HepG2 (cell line): ENCODE measurements at regions not wholly inside any gene's neighbourhood (a gene's known extent, or its start where the extent isn't known, plus 50 kb on each side); places are given as distances from the start of the nearest gene placed in this dataset.

Experiments
- ATAC-seq: fragments of 200-7000 bp; cut with Tn5 transposase; 3 replicates; pipeline ENCODE4 v1.9.1; 2020; ENCODE audit warnings: mild to moderate bottlenecking, moderate library complexity
- BruUV-seq: library from RNA; stranded (reverse); fragments of 400-500 nt; replicated peaks from 2 replicates; lab custom pipeline; 2021; lab: Mats Ljungman, UMichigan
- CTCF ChIA-PET: fragments of 300-600 bp; formaldehyde crosslinking; extraction: SDS; loops from one replicate; lab custom pipeline; 2021; ENCODE audit warnings: low total read pairs, inconsistent platforms, low intra/inter-chr PET ratio; lab: Yijun Ruan, JAX
- POLR2A ChIA-PET: fragments of 350-600 bp; sonication (Branson Sonifier 250); formaldehyde crosslinking; loops from one replicate; lab custom pipeline; 2020; ENCODE audit warnings: antibody characterized with exemption, inconsistent platforms; lab: Yijun Ruan, JAX
- DNase-seq: peaks from one replicate; pipeline ENCODE4 v3.0.0-alpha.2; 2015; ENCODE audit warnings: low spot score
- FAIRE-seq: peaks from 3 replicates; lab custom pipeline; 2011; peaks lifted over from hg19 to GRCh38; lab: Jason Lieb, UNC
- H2AFZ ChIP-seq: one replicate; pipeline ENCODE4 v1.6.1; 2011; ENCODE audit warnings: low read length, inconsistent platforms
- H3K27ac ChIP-seq: fragments of 300-600 bp; 3 replicates; pipeline ENCODE4 v1.8.0; 2011; ENCODE audit warnings: mixed run types, mild to moderate bottlenecking, mixed read lengths, low read length, inconsistent platforms; ENCODE audit not compliant: insufficient read depth; ENCODE audit errors: extremely low read length
- H3K27me3 ChIP-seq, 2 experiments: fragments of 200-600 bp in 1 of 2; 2 replicates in 1 of 2; 3 replicates in 1 of 2; pipeline versions ENCODE4 v1.6.0 to v1.8.0; 2011; ENCODE audit warnings: low read length in 2 of 2, mild to moderate bottlenecking in 2 of 2, moderate library complexity in 2 of 2, inconsistent platforms in 1 of 2; ENCODE audit not compliant: insufficient read depth in 2 of 2, control insufficient read depth in 1 of 2
- H3K36me3 ChIP-seq, 2 experiments: fragments of 200-600 bp in 1 of 2; replicated peaks in 1 of 2; 2 replicates in 1 of 2; 3 replicates in 1 of 2; pipeline versions ENCODE4 v1.5.1 to v1.8.0; 2011; ENCODE audit warnings: low read length in 2 of 2, inconsistent platforms in 1 of 2; ENCODE audit not compliant: insufficient read depth in 2 of 2, control insufficient read depth in 1 of 2
- H3K4me1 ChIP-seq: 2 replicates; pipeline ENCODE4 v1.5.1; 2012; ENCODE audit warnings: low read length, inconsistent platforms; ENCODE audit not compliant: insufficient read depth
- H3K4me2 ChIP-seq: 2 replicates; pipeline ENCODE4 v1.6.0; 2011; ENCODE audit warnings: low read depth, low read length, inconsistent platforms
- H3K4me3 ChIP-seq, 3 experiments: fragments of 200-600 bp in 1 of 3; sonication (generic), shearing (Covaris generic) in 1 of 3; replicated peaks in 1 of 3; 2 replicates each; pipeline ENCODE4 v1.5.1; 2011 to 2016; ENCODE audit warnings: low read length in 3 of 3, inconsistent platforms in 2 of 3, low read depth in 2 of 3, mild to moderate bottlenecking in 2 of 3, control low read depth in 1 of 3, mixed read lengths in 1 of 3; ENCODE audit not compliant: insufficient read depth in 1 of 3
- H3K79me2 ChIP-seq: one replicate; pipeline ENCODE4 v1.6.1; 2011; ENCODE audit warnings: low read length, inconsistent platforms; ENCODE audit not compliant: insufficient read depth
- H3K9ac ChIP-seq: 2 replicates; pipeline ENCODE4 v1.6.0; 2011; ENCODE audit warnings: mild to moderate bottlenecking, low read depth, low read length, inconsistent platforms; ENCODE audit not compliant: insufficient read depth
- H3K9me3 ChIP-seq: 2 replicates; pipeline ENCODE4 v1.5.1; 2012; ENCODE audit warnings: mild to moderate bottlenecking, low read length
- H4K20me1 ChIP-seq: 2 replicates; pipeline ENCODE4 v1.6.0; 2011; ENCODE audit warnings: inconsistent platforms, mild to moderate bottlenecking, low read length, moderate library complexity; ENCODE audit not compliant: insufficient read depth
- DNMT3B ChIP-seq: conservative IDR thresholded peaks from 2 replicates; pipeline ENCODE4 v1.6.1; 2016; ENCODE audit warnings: missing biosample characterization, control low read depth
- HNF4A ChIP-seq: sonication (generic); formaldehyde crosslinking; IDR thresholded peaks from 2 replicates; pipeline ENCODE4 v1.4.0; 2020; ENCODE audit warnings: missing genetic modification reagents
- SETDB1 ChIP-seq: sonication (generic); formaldehyde crosslinking; IDR thresholded peaks from 2 replicates; pipeline ENCODE4 v1.5.1; 2020; ENCODE audit warnings: missing genetic modification reagents, mild to moderate bottlenecking, borderline replicate concordance
- TCF7L2 ChIP-seq: IDR thresholded peaks from 2 replicates; pipeline ENCODE4 v1.6.1; 2011; ENCODE audit warnings: mild to moderate bottlenecking, low read depth, low read length, moderate library complexity
- TFDP2 ChIP-seq: sonication (generic); formaldehyde crosslinking; IDR thresholded peaks from 2 replicates; pipeline ENCODE4 v1.4.0; 2020; ENCODE audit warnings: missing genetic modification reagents
- WIZ ChIP-seq: sonication (generic); formaldehyde crosslinking; IDR thresholded peaks from 2 replicates; pipeline ENCODE4 v1.5.1; 2020; ENCODE audit warnings: mild to moderate bottlenecking, missing genetic modification reagents
- ZNF124 ChIP-seq: sonication (generic); formaldehyde crosslinking; IDR thresholded peaks from 2 replicates; pipeline ENCODE4 v1.4.0; 2020; ENCODE audit warnings: missing genetic modification reagents
- ZNF232 ChIP-seq: sonication (generic); formaldehyde crosslinking; IDR thresholded peaks from 2 replicates; pipeline ENCODE4 v1.4.0; 2020; ENCODE audit warnings: missing genetic modification reagents, borderline replicate concordance
- ZNF235 ChIP-seq: sonication (generic); formaldehyde crosslinking; IDR thresholded peaks from 2 replicates; pipeline ENCODE4 v1.8.1; 2023; ENCODE audit warnings: mild to moderate bottlenecking, missing genetic modification reagents, borderline replicate concordance
- WGBS: methylation state at CpG from one replicate; pipeline ENCODE4 v1.1.6; 2017; ENCODE audit warnings: low lambda C conversion rate; 5-methylcytosine and 5-hydroxymethylcytosine counted together
- in situ Hi-C: cut with HindIII; loops from 2 replicates; pipeline ENCODE4 v1.10.0; 2017; ENCODE audit warnings: low pct_unique_long_range_greater_than_20kb; ENCODE audit not compliant: extremely low pct_ligation_motif_present
- intact Hi-C: fragments of 100-400 bp; cut with micrococcal nuclease; formaldehyde crosslinking; loops from one replicate; pipeline ENCODE4 v1.10.0; 2022; ENCODE audit not compliant: unreplicated experiment
- TF ChIP-seq, protein P1 (sequence below): sonication (generic); formaldehyde crosslinking; IDR thresholded peaks from 2 replicates; pipeline ENCODE4 v1.9.0; 2021; ENCODE audit warnings: mild to moderate bottlenecking, missing genetic modification reagents
- TF ChIP-seq, protein P2 (sequence below): sonication (generic); formaldehyde crosslinking; IDR thresholded peaks from 2 replicates; pipeline ENCODE4 v1.4.0; 2020; ENCODE audit warnings: mild to moderate bottlenecking, missing genetic modification reagents

DNA sequence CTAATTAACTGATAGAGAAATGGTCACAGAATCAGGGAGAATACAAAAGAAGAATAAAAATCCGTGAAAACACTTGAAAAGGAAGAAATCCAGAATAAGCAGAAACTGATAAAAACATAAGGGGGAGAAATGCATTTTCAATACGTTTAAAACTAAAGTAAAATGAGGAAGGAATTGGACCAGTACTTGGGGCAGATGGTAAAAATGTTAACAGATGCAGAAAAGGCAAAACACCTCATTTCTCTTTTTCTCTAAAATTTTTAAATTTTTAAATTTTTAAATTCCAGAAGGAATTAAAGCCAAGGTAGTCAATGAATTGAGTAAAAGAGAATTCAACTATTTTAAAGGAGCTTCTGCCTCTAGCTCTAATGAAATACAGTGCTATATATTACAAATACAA, 353.9 kb downstream of the METTL4 start:
- Histone ChIP-seq H3K79me2 (no peaks in the 10 kb centered on the region), H4K20me1 (no peaks in the 10 kb centered on the region), H3K9ac (no peak overlapping the region), H3K9me3 (no peaks in the 10 kb centered on the region), H3K4me1 (no peaks in the 10 kb centered on the region), H2AFZ (no peak overlapping the region), H3K27ac (no peak overlapping the region), H3K4me2 (no peak overlapping the region), H3K4me3 (no peak overlapping the region), H3K36me3 (no peaks in the 10 kb centered on the region), H3K27me3 (no peaks in the 10 kb centered on the region)
- ATAC-seq (no peak), FAIRE-seq (no peak), DNase-seq (no peak)
- in situ Hi-C loops (no loop called here), intact Hi-C loops (no loop called here)
- BruUV-seq: no TSS peak
- ChIA-PET POLR2A (no interaction called here), CTCF (no interaction called here)
- WGBS: 2% methylated on average over 2 of the region's 2 CpGs
- no peak for TF ChIP-seq DNMT3B (CRISPR knock-in tag)
- TF ChIP-seq SETDB1 (CRISPR knock-in tag): no peak
- no peak for TF ChIP-seq TCF7L2
- no peak for TF ChIP-seq ZNF124 (CRISPR knock-in tag)
- TF ChIP-seq TFDP2 (CRISPR knock-in tag): no peak
- TF ChIP-seq ZNF232 (CRISPR knock-in tag): no peak
- TF ChIP-seq, protein P1, sequence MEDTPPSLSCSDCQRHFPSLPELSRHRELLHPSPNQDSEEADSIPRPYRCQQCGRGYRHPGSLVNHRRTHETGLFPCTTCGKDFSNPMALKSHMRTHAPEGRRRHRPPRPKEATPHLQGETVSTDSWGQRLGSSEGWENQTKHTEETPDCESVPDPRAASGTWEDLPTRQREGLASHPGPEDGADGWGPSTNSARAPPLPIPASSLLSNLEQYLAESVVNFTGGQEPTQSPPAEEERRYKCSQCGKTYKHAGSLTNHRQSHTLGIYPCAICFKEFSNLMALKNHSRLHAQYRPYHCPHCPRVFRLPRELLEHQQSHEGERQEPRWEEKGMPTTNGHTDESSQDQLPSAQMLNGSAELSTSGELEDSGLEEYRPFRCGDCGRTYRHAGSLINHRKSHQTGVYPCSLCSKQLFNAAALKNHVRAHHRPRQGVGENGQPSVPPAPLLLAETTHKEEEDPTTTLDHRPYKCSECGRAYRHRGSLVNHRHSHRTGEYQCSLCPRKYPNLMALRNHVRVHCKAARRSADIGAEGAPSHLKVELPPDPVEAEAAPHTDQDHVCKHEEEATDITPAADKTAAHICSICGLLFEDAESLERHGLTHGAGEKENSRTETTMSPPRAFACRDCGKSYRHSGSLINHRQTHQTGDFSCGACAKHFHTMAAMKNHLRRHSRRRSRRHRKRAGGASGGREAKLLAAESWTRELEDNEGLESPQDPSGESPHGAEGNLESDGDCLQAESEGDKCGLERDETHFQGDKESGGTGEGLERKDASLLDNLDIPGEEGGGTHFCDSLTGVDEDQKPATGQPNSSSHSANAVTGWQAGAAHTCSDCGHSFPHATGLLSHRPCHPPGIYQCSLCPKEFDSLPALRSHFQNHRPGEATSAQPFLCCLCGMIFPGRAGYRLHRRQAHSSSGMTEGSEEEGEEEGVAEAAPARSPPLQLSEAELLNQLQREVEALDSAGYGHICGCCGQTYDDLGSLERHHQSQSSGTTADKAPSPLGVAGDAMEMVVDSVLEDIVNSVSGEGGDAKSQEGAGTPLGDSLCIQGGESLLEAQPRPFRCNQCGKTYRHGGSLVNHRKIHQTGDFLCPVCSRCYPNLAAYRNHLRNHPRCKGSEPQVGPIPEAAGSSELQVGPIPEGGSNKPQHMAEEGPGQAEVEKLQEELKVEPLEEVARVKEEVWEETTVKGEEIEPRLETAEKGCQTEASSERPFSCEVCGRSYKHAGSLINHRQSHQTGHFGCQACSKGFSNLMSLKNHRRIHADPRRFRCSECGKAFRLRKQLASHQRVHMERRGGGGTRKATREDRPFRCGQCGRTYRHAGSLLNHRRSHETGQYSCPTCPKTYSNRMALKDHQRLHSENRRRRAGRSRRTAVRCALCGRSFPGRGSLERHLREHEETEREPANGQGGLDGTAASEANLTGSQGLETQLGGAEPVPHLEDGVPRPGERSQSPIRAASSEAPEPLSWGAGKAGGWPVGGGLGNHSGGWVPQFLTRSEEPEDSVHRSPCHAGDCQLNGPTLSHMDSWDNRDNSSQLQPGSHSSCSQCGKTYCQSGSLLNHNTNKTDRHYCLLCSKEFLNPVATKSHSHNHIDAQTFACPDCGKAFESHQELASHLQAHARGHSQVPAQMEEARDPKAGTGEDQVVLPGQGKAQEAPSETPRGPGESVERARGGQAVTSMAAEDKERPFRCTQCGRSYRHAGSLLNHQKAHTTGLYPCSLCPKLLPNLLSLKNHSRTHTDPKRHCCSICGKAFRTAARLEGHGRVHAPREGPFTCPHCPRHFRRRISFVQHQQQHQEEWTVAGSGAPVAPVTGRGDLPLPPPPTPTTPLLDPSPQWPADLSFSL (CRISPR knock-in tag): no peak
- TF ChIP-seq, protein P2, sequence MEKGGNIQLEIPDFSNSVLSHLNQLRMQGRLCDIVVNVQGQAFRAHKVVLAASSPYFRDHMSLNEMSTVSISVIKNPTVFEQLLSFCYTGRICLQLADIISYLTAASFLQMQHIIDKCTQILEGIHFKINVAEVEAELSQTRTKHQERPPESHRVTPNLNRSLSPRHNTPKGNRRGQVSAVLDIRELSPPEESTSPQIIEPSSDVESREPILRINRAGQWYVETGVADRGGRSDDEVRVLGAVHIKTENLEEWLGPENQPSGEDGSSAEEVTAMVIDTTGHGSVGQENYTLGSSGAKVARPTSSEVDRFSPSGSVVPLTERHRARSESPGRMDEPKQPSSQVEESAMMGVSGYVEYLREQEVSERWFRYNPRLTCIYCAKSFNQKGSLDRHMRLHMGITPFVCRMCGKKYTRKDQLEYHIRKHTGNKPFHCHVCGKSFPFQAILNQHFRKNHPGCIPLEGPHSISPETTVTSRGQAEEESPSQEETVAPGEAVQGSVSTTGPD (CRISPR knock-in tag): no peak
- no peak for TF ChIP-seq WIZ (CRISPR knock-in tag)
- no peak for TF ChIP-seq HNF4A (CRISPR knock-in tag)
- no peak for TF ChIP-seq ZNF235 (CRISPR knock-in tag)
